HS-5 (cell line): ENCODE measurements at regions not wholly inside any gene's neighbourhood (a gene's known extent, or its start where the extent isn't known, plus 50 kb on each side); places are given as distances from the start of the nearest gene placed in this dataset.

Source experiments
- DNase-seq: peaks from one replicate; pipeline ENCODE4 v3.0.0-alpha.2; 2012; ENCODE audit warnings: low read depth

DNA sequence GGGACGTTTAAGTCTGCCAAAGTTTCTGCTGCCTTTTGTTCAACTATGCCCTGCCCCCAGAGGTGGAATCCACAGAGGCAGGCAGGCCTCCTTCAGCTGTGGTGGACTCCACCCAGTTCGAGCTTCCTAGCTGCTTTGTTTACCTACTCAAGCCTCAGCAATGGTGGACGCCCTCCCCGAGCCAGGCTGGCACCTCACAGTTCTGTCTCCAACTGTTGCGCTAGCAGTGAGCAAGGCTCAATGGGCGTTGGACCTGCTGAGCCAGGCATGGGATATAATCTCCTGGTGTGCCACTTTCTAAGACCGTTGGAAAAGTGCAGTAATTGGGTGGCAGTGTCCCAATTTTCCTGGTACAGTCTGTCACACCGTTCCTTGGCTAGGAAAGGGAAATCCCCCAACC is 444.7 kb downstream of the FLRT2 start:
- DNase-seq: no peak

DNA sequence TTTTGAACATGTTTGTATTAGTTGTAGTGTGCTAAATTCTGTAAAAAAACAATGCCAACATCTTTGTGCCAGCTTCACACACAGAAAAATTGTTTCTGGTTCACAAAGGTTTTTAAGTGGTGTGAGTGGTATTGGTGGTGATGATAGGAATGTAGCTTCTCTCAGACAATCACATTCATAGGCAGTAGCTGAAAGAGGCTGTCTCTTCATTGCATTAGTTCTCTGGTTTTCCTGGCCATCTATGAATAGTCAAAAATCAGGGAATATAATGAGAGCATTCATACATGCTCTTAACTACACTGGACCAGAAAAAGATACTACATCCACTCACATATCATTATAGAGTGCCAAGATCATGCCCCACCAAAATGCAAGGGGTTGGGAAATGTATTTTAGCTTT is 433.5 kb downstream of the FLRT2 start:
- DNase-seq: no peak

DNA sequence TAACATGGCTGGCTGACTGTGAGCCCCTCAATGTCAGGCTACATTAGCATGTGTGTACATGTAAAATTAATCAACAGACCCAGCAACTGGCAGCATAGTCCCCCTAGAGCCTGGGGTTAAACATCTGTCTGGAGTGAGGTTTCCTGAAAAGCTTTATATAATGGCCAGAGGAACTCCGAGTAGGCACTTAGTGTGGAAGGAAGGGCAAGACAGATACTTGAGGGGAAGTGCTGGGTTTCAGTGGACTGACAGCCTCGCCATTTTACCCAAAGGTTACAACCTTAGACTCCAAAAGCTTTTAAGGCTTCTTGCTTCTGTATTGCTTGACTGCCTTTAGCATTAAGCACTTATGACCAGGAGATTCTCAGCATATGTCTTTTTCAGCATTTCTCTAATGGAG is 430.8 kb downstream of the FLRT2 start:
- no peak for DNase-seq

DNA sequence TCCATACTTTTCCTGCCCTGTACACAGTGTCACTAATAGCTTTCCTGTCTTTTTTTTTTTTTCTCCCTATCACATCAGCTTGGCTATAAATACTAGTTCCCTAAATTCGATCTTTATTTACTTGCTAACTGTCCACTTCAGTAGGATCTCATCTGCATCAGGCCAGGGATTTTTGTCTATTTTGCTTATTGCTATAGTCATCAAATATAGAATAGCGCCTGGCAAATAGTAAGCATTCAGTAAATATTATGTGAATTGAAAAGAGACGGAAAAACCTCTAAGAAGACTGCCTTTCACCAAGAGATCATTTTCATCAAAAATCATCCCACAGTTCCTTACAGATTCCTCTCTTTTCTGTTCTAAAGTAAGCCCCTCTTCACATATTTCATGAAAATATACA is 429.1 kb downstream of the FLRT2 start:
- no peak for DNase-seq

DNA sequence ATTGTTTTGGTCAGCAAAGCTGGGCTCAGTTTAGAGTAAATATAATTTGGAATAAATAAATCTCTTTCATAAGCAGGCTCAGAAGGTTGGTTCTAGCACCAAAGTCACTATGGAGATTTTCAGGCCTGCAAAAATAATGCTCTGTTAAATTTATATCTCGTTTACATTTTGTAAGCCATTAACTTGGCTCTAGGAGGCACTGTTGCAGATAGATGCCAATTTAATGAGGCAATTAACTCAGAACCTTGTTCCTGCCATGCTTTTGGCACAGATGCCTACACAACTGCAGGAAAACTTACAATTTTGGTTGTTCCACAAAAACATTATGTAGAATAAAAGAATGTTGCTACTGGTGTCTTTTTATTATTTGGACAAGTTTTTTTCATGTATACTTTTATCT is 428.1 kb downstream of the FLRT2 start:
- no peak for DNase-seq

DNA sequence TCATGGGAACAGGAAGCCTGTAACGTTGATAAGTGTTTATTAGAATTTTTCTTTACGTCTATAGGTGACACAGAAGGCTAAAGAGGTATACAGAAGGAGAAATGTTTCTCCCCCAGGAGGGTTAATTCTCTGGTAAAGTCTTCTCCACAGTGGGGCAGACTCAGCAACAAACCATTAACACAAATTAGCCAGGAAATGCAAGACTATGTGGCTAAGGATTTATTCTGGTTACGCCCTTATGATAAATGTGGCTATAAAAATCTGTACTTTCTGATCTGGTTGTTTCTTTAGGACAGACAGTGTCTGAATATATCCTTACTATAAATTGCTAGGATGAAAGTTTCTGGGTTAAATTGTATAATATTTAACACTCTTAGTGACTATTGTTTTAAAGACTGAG is 423.3 kb downstream of the FLRT2 start:
- DNase-seq: no peak

DNA sequence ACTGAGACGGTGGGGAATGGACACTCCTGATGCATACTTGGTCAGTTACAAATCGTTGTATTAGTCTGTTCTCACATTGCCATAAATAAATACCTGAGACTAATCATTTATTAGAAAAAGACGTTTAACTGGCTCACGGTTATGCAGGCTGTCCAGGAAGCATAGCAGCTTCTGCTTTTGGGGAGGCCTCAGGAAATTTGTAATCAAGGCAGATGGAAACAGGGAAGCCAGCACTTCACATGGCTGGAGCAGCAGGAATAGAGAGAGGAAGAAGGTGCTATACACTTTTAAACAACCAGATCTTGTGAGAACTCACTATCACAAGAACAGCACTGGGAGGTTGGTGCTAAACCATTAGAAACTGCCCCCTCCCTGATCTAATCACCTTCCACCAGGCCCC is 418.2 kb downstream of the FLRT2 start:
- DNase-seq: no peak

DNA sequence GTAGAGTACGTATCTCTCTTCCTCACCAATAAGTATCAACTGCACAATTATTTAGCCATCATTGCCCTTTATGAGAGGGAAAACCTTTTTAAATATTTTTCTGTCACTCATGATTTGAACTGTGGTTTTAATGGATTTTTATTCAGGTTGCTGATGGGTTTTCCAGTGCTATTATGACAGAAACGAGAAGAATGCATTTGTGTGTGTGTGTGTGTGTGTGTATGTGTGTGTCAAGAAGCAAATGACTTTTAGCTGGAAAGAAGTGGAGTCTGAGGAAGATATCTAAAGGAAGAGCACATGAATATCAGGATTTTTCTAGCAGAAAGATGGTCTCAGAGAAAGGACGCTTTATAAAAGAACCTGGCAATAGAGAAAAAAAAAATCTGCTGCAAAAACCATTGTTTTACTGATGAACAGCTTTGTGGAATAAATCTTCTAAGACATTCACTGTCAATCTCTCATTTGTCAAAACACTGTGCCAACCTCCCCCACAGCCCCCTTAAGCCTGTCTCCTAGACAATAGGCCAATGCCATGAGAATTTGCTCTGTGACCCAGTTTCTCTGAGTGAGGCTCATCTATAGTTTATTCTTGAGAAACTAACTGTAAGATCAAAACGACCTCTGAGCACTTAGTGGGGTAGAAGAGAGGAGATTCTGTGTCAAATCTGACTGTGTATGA is 417.7 kb downstream of the FLRT2 start:
- DNase-seq: no peak

DNA sequence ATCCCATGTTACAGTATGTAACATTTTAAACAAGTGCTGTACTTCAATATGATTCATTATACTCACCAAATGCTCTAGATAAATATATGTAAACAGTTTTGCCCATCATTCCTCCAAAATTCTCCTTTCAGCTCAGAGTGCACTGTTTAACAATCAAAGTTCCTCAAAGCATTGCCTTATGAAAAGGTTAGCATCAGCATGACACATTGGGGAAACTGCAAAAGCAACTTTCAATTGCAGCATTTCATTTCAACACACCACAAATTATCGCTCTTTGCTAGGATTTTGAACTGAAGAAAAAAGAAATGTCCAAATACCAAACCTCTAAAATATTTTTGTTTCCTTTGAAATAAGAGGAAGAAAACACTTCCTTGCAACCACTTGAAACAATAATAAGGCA is 413.2 kb downstream of the FLRT2 start:
- DNase-seq: no peak

DNA sequence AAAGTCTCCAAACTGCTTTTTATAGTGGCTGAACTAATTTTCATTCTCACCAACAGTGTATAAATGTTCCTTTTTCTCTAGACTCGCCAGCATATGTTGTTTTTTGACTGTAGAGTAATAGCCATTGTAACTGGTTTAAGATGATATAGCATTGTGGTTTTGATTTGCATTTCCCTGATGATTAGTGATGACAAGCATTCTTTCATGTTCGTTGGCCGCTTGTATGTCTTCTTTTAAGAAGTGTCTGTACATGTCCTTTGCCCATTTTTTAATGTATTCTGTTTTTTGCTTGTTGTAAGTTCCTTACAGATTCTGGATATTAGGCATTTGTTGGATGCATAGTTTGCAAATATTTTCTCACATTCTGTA is 404.9 kb downstream of the FLRT2 start:
- no peak for DNase-seq

DNA sequence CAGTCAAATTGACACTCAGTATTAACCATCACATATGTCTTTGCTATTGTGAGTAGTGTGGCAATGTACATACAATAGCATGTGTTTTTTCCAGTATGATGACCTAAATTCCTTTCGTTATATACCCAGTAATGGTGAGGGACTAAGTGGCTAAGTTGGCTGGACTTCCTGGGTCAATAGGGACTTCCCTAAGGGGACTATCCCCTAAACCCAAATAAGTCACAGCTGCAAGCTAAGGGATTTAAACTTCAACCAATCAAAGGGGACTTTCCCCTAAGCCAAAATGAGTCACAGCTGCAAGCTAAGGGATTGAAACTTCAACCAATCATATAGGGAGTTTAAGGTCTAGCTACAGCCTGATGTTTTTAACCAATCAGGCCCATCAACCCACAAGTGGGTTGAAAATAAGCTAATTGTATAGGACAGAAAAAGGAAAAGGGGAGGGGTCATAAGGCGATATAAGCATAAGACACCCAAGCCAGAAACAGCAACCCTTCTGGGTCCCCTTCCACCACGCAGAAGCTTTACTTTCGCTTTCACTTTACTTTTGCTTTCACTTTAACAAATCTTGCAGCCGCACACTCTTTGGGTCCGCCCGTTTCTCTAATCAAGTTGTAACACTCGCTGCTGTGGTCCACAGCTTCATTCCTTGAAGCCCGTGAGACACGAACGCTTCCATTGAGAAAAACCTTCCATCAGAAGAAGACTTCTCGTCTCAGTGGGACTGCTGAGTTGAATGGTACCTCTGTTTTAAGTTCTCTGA is 404.4 kb downstream of the FLRT2 start:
- peak; percentile 18 for DNase-seq

DNA sequence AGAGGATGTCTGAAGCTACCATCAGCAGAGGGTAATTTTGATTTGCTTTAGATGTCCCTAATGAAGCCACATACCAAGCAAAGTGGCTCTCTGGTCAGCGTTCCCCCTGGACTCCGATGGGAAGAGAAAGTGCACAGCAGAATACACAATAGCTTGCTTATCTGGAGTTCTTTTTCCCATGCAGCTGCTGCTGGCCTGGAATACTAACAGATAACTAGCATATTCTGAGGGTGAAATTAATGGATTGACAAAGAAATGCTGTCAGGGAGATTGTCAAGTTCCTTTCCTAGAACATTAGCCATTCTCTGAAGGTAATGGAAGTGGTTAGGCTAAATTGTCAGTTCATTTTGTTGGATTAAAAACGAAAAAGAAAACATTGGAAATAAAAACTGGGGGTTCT is 391.3 kb downstream of the FLRT2 start:
- no peak for DNase-seq

DNA sequence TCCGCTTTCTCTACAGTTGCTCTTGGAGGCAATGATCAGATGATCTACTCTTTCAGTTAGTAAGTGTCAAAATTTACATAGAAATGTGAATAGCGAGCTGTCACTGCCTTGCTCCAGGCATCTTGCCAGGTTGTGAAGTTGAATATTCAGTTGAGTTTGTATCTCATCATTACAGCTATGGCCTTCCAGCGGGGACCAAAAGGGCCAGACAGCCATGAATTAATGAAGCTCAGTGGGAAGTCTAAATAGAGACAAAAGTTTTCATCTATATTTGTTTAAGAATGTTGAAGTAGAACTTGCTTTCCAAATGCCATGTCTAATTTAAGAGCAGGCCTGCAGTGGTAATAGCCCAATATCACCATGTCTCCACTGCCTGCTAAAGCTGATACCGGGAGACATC is 387.8 kb downstream of the FLRT2 start:
- no peak for DNase-seq

DNA sequence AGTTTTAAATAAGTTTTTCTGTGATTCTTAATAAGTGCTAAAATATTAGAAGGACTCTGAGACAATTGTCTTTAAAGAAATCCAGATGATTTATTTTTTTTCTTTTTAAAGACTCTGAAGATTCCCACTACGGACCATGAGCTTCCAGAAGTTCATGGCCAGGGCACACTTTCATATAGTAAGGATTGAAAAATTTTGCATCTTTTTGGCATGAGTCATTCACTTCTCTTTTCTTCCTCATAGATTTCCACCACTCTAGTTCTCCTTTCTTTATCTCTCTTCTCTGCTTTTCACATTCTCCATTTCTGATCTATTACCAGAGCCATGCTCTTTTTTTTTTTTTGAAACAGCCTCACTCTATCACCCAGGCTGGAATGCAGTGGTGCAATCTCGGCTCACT is 385.8 kb downstream of the FLRT2 start:
- no peak for DNase-seq

DNA sequence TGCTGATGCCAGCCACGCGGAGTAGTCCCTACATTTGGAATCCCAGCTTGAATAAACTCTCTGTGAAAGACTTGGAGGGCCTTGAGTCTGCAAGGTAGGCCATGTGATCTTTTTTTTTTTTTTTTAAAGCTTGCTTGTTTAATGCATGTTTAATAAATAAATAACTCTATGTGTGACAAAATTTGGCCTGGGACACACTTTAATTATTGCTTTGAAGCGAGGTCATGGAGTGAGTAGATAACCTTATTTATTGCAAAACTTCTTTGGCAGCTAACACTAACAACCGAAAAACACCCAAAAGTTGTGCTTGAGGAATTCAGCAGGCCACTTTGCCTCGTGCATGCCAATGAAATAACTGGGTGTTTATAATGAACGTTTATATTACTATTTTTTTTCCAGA is 382.2 kb downstream of the FLRT2 start:
- DNase-seq: no peak

DNA sequence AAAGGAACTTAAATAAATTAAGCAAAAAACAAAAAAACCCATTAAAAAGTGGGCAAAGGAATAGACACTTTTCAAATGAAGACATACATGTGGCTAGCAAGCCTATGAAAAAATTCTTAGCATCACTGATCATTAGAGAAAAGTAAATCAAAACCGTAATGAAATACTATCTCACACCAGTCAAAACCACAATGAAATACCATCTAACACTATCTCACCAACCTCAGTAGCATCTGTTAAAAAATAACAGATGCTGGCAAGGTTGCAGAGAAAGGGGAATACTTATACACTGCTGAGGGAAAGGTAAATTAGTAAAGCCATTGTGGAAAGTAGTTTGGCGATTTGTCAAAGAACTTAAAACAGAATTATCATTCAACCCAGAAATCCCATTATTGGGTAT is 381.1 kb downstream of the FLRT2 start:
- no peak for DNase-seq

DNA sequence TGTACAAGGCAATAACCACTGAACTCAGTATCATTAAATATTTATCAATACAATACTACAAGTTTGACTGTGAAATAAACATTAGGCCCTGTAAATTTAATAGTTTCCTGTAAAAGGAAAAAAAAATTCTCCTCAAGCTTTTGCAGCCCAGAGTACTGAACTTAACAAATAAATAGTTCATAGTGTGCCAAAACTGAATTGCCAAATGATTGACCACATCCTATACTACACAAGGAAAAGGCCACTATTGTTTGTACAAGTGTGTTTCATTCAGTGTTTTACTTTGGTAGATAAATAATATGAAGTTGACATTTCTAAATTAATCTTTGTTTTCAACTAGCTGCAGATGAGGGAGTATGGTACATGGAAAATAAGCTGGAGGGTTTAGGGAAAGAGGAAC is 379.6 kb downstream of the FLRT2 start:
- DNase-seq: no peak

DNA sequence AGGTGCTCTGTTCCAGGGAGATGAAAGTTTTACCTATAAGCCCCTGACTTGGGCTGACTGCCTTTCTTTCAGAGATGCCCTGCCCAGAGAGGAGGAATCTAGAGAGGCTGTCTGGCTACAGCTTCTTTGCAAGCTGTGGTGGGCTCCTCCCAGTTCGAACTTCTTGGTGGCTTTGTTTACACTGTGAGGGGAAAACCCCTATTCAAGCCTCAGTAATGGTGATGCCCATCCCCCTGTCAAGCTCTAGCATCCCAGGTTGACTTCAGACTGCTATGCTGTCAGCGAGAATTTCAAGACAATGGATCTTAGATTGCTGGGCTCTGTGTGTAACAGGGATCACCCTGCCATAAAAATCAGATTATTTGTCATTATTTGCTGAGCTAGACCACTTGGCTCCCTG is 377.6 kb downstream of the FLRT2 start:
- no peak for DNase-seq

DNA sequence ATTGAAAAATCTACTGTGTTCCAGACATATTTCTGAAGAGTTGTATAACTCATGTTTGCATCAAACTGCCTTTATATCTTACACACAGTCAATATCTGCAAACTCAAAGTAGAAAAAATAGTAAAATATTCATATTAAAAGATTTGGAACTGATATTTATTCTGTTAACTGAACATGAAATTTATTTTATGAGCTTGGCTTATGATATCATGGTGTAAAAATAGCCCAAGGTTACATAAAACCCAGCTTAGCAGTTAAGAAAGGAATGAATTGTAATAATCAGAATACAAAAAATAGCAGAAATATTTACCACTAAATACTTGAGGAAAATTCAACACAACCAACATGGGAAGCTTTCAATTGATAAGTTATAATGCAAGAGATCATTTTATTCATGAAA is 367.9 kb downstream of the FLRT2 start:
- DNase-seq: no peak

DNA sequence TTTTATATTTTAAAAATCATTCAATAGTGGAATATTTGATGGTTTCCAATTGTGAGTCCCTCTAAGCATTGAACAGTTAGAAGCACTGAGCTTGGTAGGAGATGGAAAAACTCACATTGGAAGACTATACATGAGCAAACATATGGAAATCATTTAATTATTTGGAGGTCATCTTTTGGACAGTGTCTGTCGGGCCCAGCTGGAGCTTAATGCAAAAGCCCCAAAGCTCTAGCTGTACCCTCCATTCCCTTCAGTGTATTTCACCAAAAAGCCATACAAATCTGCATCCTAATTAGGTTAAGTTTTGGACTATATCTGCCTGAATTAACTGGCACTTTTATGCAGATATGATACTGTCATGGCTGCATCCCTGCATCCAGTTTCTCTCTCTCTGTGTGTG is 365.7 kb downstream of the FLRT2 start:
- no peak for DNase-seq

DNA sequence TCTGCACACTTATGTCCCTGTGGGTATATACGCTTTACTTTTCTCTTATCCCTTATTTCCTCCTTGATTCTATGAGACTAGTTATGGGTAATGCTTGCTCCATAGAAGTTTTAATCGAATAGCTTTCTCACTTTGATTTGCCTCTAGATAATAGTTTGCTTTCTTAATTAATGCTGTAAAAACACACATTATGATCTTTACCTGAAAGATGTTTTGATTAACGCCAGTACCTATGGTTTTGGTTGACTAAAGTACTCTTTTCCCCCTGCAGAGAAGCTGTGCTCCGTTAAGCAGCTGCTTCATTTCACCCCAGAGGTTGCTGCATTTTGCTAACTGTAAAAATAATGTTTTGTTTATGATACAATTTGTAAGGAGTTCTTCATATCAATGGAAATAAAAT is 362.3 kb downstream of the FLRT2 start:
- no peak for DNase-seq

DNA sequence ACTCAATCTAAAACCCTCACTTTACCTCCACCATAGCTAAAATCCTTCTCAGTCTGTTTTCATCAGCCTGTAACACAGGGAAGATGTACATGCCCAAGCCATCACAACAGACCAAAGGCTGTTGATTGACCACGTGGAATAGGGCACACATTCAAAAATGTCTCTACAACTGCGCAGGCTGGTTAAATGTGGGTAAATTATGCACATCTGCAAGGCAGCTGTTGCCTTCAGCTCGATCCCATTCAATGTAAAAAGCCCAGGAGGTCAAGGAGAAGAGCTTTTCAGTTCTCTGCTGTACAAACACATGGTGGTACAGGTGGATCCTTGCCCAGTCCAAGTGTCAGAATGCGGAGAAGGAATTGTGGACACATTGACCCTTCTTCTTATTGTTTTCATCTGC is 354.0 kb downstream of the FLRT2 start:
- no peak for DNase-seq

DNA sequence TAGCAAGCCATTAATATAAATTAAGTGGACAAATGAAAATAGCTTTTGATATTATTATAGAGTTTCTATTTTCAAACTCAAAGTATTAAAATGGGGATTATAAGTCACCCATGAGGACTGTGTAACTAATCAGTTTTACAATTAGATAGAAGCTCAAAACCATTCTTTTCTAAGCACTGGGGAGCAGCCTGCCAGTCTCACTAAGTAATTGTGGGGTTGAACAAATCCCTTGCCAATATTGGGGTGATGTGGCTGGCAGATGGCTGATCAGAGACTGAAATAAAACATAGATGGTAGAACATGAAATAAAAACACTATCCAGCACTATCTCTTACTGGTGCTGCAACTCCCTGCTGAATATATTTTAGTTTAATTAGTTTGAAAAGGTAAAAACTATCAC is 353.2 kb downstream of the FLRT2 start:
- DNase-seq: no peak

DNA sequence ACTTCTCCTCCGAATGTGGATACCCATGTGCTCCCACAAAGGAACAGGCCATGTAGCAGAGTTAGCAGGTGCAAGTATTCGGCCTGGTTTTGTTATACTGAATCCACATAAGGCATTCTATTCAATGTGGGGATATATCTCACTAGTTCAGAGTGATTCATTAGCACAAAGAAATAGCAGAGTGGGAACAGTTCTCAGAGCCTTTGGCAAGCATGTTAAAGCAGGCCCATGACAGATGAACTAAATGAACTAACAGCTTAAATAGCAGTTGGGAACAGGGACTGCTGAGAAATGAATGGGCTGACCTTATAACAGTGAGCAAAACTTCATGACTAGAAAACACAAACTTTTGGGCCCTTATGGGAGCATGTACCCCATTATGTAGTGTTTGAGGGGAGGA is 352.0 kb downstream of the FLRT2 start:
- no peak for DNase-seq
